ENCODE measurements at regions not wholly inside any gene's neighbourhood (a gene's known extent, or its start where the extent isn't known, plus 50 kb on each side); places are given as distances from the start of the nearest gene placed in this dataset.
A peak's percentile ranks its signal among the peaks of the same experiment; 100 is the strongest.
"Not testable (repeated sequence)": the region's sequence is repeated elsewhere in the genome, so short reads cannot be mapped to it uniquely, and the experiment has no call there.

DNA sequence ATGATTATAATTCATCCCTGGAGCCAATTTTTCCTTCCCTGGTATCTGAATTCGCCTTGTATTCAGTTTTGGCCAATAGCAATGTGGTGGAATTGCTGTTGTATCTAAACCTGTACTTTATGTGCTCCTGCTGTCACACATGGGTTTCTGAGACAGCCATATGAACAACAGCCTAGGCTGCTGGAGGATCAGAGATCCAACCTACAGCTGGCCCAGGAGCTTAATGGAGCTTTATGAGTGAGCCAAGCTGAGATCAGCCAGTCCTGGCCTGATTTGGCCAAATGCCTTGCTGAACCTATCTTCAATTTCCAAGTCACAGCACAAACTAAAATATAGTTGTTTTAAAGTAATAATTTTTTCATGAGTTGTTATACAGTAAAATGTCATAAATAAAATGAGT is 1071.5 kb downstream of the PCDH7 start:
- no peak overlapping the region for H2BK120ac ChIP-seq (ENCODE audit: low read depth, low read length)
- H2AK5ac ChIP-seq (ENCODE audit: low read length, severe bottlenecking) = no peak overlapping the region
- no peaks in the 10 kb centered on the region for H3K27me3 ChIP-seq (ENCODE audit: control insufficient read depth in 1 of 2, insufficient read depth in 1 of 2, low read length in 2 of 2)
- H3K9me3 ChIP-seq (ENCODE audit: control insufficient read depth, low read length) = peaks cover 3% of the 10 kb centered on the region
- H4K91ac ChIP-seq (ENCODE audit: low read length) = no peak overlapping the region
- H4K8ac ChIP-seq (ENCODE audit: low read length) = no peak overlapping the region
- no peak overlapping the region for H3K18ac ChIP-seq (ENCODE audit: low read depth in 1 of 2, low read length in 2 of 2)
- H2BK12ac ChIP-seq (ENCODE audit: low read length in 2 of 2) = no peak overlapping the region
- H3K4me2 ChIP-seq (ENCODE audit: low read length, poor library complexity, severe bottlenecking) = no peak overlapping the region
- no peak overlapping the region for H2AFZ ChIP-seq (ENCODE audit: low read depth, low read length)
- no peak overlapping the region for H3K4me3 ChIP-seq (ENCODE audit: insufficient read depth in 1 of 2, low read depth in 1 of 2, low read length in 2 of 2)
- H2BK5ac ChIP-seq (ENCODE audit: low read depth, low read length, poor library complexity, severe bottlenecking) = no peak overlapping the region
- no peak for DNase-seq
- H3K23ac ChIP-seq (ENCODE audit: low read length in 2 of 2) = no peak overlapping the region
- H3K27ac ChIP-seq (ENCODE audit: low read length, poor library complexity, severe bottlenecking) = no peak overlapping the region
- 63% methylated on average over 1 of the region's 1 CpG for WGBS
- H3K36me3 ChIP-seq (ENCODE audit: control insufficient read depth in 1 of 2, insufficient read depth in 2 of 2, low read depth in 1 of 2, low read length in 2 of 2) = no peaks in the 10 kb centered on the region
- H3K14ac ChIP-seq (ENCODE audit: low read length in 2 of 2) = no peak overlapping the region
- H3K4me1 ChIP-seq (ENCODE audit: control insufficient read depth, insufficient read depth, low read depth, low read length) = no peaks in the 10 kb centered on the region
- H3K9ac ChIP-seq (ENCODE audit: low read length) = no peak overlapping the region
- H2BK15ac ChIP-seq (ENCODE audit: low read depth, poor library complexity, severe bottlenecking) = no peak overlapping the region
- H3K4ac ChIP-seq (ENCODE audit: low read depth in 1 of 2, low read length in 2 of 2) = no peak overlapping the region
- H3K79me1 ChIP-seq (replicated peaks; ENCODE audit: low read length, poor library complexity, severe bottlenecking) = no peaks in the 10 kb centered on the region

DNA sequence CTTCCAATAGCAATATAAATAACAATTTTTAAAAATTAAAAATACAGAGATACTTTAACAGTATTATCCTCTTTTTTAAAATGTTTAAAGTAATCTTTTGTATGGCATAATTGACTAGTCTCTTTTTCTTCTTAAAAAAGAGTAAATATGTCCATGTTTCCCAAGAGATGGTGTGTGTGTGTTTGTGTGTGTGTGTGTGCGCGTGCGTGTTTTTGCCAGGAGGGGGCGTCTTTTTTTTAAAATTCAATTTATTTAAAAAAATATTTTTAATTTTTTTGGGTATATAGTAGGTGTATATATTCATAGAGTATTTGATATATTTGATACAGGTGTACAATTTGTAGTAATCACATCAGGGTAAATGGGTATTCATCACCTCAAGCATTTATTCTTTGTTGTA is 1073.7 kb downstream of the PCDH7 start:
- no peaks in the 10 kb centered on the region for H3K27me3 ChIP-seq (ENCODE audit: control insufficient read depth in 1 of 2, insufficient read depth in 1 of 2, low read length in 2 of 2)
- H4K91ac ChIP-seq (ENCODE audit: low read length) = no peak overlapping the region
- no peak overlapping the region for H2BK5ac ChIP-seq (ENCODE audit: low read depth, low read length, poor library complexity, severe bottlenecking)
- no peaks in the 10 kb centered on the region for H3K36me3 ChIP-seq (ENCODE audit: control insufficient read depth in 1 of 2, insufficient read depth in 2 of 2, low read depth in 1 of 2, low read length in 2 of 2)
- no peak overlapping the region for H3K27ac ChIP-seq (ENCODE audit: low read length, poor library complexity, severe bottlenecking)
- H2BK12ac ChIP-seq (ENCODE audit: low read length in 2 of 2) = no peak overlapping the region
- H3K4me2 ChIP-seq (ENCODE audit: low read length, poor library complexity, severe bottlenecking) = no peak overlapping the region
- H3K9me3 ChIP-seq (ENCODE audit: control insufficient read depth, low read length) = peaks cover 3% of the 10 kb centered on the region
- no peak overlapping the region for H2BK15ac ChIP-seq (ENCODE audit: low read depth, poor library complexity, severe bottlenecking)
- no peak overlapping the region for H3K18ac ChIP-seq (ENCODE audit: low read depth in 1 of 2, low read length in 2 of 2)
- peak; percentile 2 for DNase-seq
- H3K23ac ChIP-seq (ENCODE audit: low read length in 2 of 2) = no peak overlapping the region
- no peak overlapping the region for H3K4ac ChIP-seq (ENCODE audit: low read depth in 1 of 2, low read length in 2 of 2)
- no peak overlapping the region for H3K9ac ChIP-seq (ENCODE audit: low read length)
- no peaks in the 10 kb centered on the region for H3K79me1 ChIP-seq (replicated peaks; ENCODE audit: low read length, poor library complexity, severe bottlenecking)
- H4K8ac ChIP-seq (ENCODE audit: low read length) = no peak overlapping the region
- H3K4me3 ChIP-seq (ENCODE audit: insufficient read depth in 1 of 2, low read depth in 1 of 2, low read length in 2 of 2) = no peak overlapping the region
- no peak overlapping the region for H2AFZ ChIP-seq (ENCODE audit: low read depth, low read length)
- no peaks in the 10 kb centered on the region for H3K4me1 ChIP-seq (ENCODE audit: control insufficient read depth, insufficient read depth, low read depth, low read length)
- no peak overlapping the region for H2BK120ac ChIP-seq (ENCODE audit: low read depth, low read length)
- no peak overlapping the region for H2AK5ac ChIP-seq (ENCODE audit: low read length, severe bottlenecking)
- WGBS = no CpG with 5 or more reads among the region's 4 CpGs
- H3K14ac ChIP-seq (ENCODE audit: low read length in 2 of 2) = no peak overlapping the region

DNA sequence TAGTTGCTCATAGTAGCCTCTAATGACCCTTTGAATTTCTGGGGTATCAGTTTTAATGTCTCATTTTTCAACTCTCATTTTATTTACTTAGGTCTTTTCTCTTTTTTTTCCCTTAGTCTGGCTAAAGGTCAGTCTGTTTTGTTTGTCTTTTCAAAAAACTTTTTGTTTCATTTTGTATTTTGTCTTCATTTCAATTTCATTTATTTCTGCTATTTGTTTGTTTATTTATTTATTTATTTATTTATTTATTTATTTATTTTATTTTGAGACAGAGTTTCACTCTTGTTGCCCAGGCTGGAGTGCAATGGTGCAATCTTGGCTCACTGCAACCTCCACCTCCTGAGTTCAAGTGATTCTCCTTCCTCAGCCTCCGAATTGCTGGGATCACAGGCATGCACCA is 1076.9 kb downstream of the PCDH7 start:
- H3K27me3 ChIP-seq (ENCODE audit: control insufficient read depth in 1 of 2, insufficient read depth in 1 of 2, low read length in 2 of 2); H2BK120ac ChIP-seq (ENCODE audit: low read depth, low read length); H3K4me1 ChIP-seq (ENCODE audit: control insufficient read depth, insufficient read depth, low read depth, low read length); H3K14ac ChIP-seq (ENCODE audit: low read length in 2 of 2); H2BK15ac ChIP-seq (ENCODE audit: low read depth, poor library complexity, severe bottlenecking); H3K4ac ChIP-seq (ENCODE audit: low read depth in 1 of 2, low read length in 2 of 2); H3K9ac ChIP-seq (ENCODE audit: low read length); H4K91ac ChIP-seq (ENCODE audit: low read length); H2BK5ac ChIP-seq (ENCODE audit: low read depth, low read length, poor library complexity, severe bottlenecking); H3K27ac ChIP-seq (ENCODE audit: low read length, poor library complexity, severe bottlenecking); H3K9me3 ChIP-seq (ENCODE audit: control insufficient read depth, low read length); H4K8ac ChIP-seq (ENCODE audit: low read length); H2BK12ac ChIP-seq (ENCODE audit: low read length in 2 of 2); DNase-seq; H3K23ac ChIP-seq (ENCODE audit: low read length in 2 of 2); H3K4me3 ChIP-seq (ENCODE audit: insufficient read depth in 1 of 2, low read depth in 1 of 2, low read length in 2 of 2); H3K18ac ChIP-seq (ENCODE audit: low read depth in 1 of 2, low read length in 2 of 2); H3K4me2 ChIP-seq (ENCODE audit: low read length, poor library complexity, severe bottlenecking); H3K79me1 ChIP-seq (replicated peaks; ENCODE audit: low read length, poor library complexity, severe bottlenecking); H2AK5ac ChIP-seq (ENCODE audit: low read length, severe bottlenecking); H2AFZ ChIP-seq (ENCODE audit: low read depth, low read length); H3K36me3 ChIP-seq (ENCODE audit: control insufficient read depth in 1 of 2, insufficient read depth in 2 of 2, low read depth in 1 of 2, low read length in 2 of 2): not testable (repeated sequence)
- 100% methylated on average over 1 of the region's 1 CpG for WGBS

DNA sequence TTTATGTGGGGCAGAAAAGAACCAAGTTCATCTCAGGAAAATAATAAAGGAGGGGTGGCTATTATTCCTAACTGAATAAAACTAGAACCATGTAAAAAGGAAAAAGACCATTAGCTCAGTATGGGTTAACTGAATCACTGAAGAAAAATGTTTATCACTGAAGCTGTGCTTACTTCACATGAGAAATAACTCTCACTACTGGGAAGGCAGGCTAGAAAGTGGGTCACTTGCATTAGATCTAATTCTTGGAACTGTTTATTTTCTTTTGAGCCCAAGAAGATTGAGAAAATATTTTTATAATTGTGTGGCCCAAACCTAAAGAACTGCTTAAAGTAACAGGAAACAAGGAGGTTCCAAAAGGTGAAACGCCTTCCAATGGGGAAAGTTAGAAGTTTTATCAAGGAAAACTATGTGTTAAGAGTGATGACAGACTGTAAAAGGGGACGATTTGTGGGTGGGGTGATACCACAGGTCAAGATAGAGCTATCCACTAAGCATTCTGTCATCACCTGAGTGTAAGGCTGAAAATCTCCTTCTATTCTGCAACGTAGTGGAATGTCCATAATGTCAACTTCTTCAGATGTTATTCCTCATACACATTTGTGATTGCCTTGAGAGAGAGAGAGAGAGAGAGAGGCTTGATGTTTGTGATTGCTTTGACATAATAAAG is 1083.5 kb downstream of the PCDH7 start:
- H3K9me3 ChIP-seq (ENCODE audit: control insufficient read depth, low read length) = peaks cover 4% of the 10 kb centered on the region
- H3K4ac ChIP-seq (ENCODE audit: low read depth in 1 of 2, low read length in 2 of 2) = no peak overlapping the region
- no peak overlapping the region for H3K27ac ChIP-seq (ENCODE audit: low read length, poor library complexity, severe bottlenecking)
- H2AFZ ChIP-seq (ENCODE audit: low read depth, low read length) = no peak overlapping the region
- H3K23ac ChIP-seq (ENCODE audit: low read length in 2 of 2) = no peak overlapping the region
- no peak overlapping the region for H3K14ac ChIP-seq (ENCODE audit: low read length in 2 of 2)
- no peaks in the 10 kb centered on the region for H3K27me3 ChIP-seq (ENCODE audit: control insufficient read depth in 1 of 2, insufficient read depth in 1 of 2, low read length in 2 of 2)
- no peak overlapping the region for H2AK5ac ChIP-seq (ENCODE audit: low read length, severe bottlenecking)
- no peak overlapping the region for H2BK12ac ChIP-seq (ENCODE audit: low read length in 2 of 2)
- H3K36me3 ChIP-seq (ENCODE audit: control insufficient read depth in 1 of 2, insufficient read depth in 2 of 2, low read depth in 1 of 2, low read length in 2 of 2) = no peaks in the 10 kb centered on the region
- H3K4me1 ChIP-seq (ENCODE audit: control insufficient read depth, insufficient read depth, low read depth, low read length) = no peaks in the 10 kb centered on the region
- no peak overlapping the region for H2BK15ac ChIP-seq (ENCODE audit: low read depth, poor library complexity, severe bottlenecking)
- no peak overlapping the region for H2BK120ac ChIP-seq (ENCODE audit: low read depth, low read length)
- peak; percentile 20 for DNase-seq
- 39% methylated on average over 1 of the region's 3 CpGs for WGBS
- no peak overlapping the region for H3K4me3 ChIP-seq (ENCODE audit: insufficient read depth in 1 of 2, low read depth in 1 of 2, low read length in 2 of 2)
- H3K4me2 ChIP-seq (ENCODE audit: low read length, poor library complexity, severe bottlenecking) = no peak overlapping the region
- no peak overlapping the region for H4K91ac ChIP-seq (ENCODE audit: low read length)
- H3K9ac ChIP-seq (ENCODE audit: low read length) = no peak overlapping the region
- H3K18ac ChIP-seq (ENCODE audit: low read depth in 1 of 2, low read length in 2 of 2) = no peak overlapping the region
- no peaks in the 10 kb centered on the region for H3K79me1 ChIP-seq (replicated peaks; ENCODE audit: low read length, poor library complexity, severe bottlenecking)
- no peak overlapping the region for H2BK5ac ChIP-seq (ENCODE audit: low read depth, low read length, poor library complexity, severe bottlenecking)
- H4K8ac ChIP-seq (ENCODE audit: low read length) = no peak overlapping the region
